PC-9 (cell line): ENCODE measurements at regions not wholly inside any gene's neighbourhood (a gene's known extent, or its start where the extent isn't known, plus 50 kb on each side); places are given as distances from the start of the nearest gene placed in this dataset.

ENCODE experiments used
- BruUV-seq: library from RNA; stranded (reverse); fragments of 400-500 nt; replicated peaks from 2 replicates; lab custom pipeline; 2021; lab: Mats Ljungman, UMichigan
- CTCF ChIA-PET: fragments of 300-600 bp; sonication (Branson Sonifier 250); formaldehyde crosslinking; loops from one replicate; lab custom pipeline; 2022; ENCODE audit warnings: antibody characterized with exemption; lab: Charles Lee
- POLR2A ChIA-PET: fragments of 300-600 bp; sonication (Branson Sonifier 250); formaldehyde crosslinking; loops from one replicate; lab custom pipeline; 2022; ENCODE audit warnings: antibody characterized with exemption; ENCODE audit not compliant: unreplicated experiment; lab: Charles Lee
- DNase-seq, 2 experiments: peaks; one replicate each; pipeline versions ENCODE4 v3.0.0 to v3.0.0-alpha.2; 2015 to 2022; ENCODE audit warnings: mixed read lengths in 1 of 2
- H2AFZ ChIP-seq: fragments of 200-600 bp; sonication (generic); 2 replicates; pipeline ENCODE4 v1.8.1; 2017; ENCODE audit warnings: antibody characterized with exemption
- H3F3A ChIP-seq: fragments of 200-600 bp; sonication (generic); 2 replicates; pipeline ENCODE4 v1.8.1; 2017; ENCODE audit warnings: antibody characterized with exemption, mild to moderate bottlenecking, low read depth; ENCODE audit not compliant: insufficient read depth
- H3K27ac ChIP-seq: fragments of 200-600 bp; sonication (generic); 2 replicates; pipeline ENCODE4 v1.6.1; 2016; ENCODE audit warnings: mixed run types
- H3K27me3 ChIP-seq: fragments of 200-600 bp; sonication (generic); 2 replicates; pipeline ENCODE4 v1.6.1; 2016; ENCODE audit warnings: low read depth, mixed run types; ENCODE audit not compliant: insufficient read depth
- H3K36me3 ChIP-seq: fragments of 200-600 bp; sonication (generic); 2 replicates; pipeline ENCODE4 v1.6.1; 2016; ENCODE audit warnings: low read depth, mixed run types
- H3K4me1 ChIP-seq: fragments of 200-600 bp; sonication (generic); replicated peaks from 2 replicates; pipeline ENCODE4 v1.6.1; 2016; ENCODE audit warnings: mixed run types; ENCODE audit not compliant: insufficient read depth
- H3K4me2 ChIP-seq: fragments of 200-600 bp; sonication (generic); 2 replicates; pipeline ENCODE4 v1.6.1; 2017; ENCODE audit warnings: mixed run types
- H3K4me3 ChIP-seq: fragments of 200-600 bp; sonication (generic); 2 replicates; pipeline ENCODE4 v1.6.1; 2016; ENCODE audit warnings: mixed run types
- H3K79me2 ChIP-seq: fragments of 200-600 bp; sonication (generic); 2 replicates; pipeline ENCODE4 v1.6.1; 2017; ENCODE audit warnings: low read depth, mixed run types
- H3K9me2 ChIP-seq: fragments of 200-600 bp; sonication (generic); 2 replicates; pipeline ENCODE4 v1.8.1; 2017; ENCODE audit warnings: mild to moderate bottlenecking; ENCODE audit not compliant: insufficient read depth
- H3K9me3 ChIP-seq: fragments of 200-600 bp; sonication (generic); 2 replicates; pipeline ENCODE4 v1.8.1; 2016; ENCODE audit warnings: low read depth; ENCODE audit not compliant: insufficient read depth
- H4K20me1 ChIP-seq: fragments of 200-600 bp; sonication (generic); 2 replicates; pipeline ENCODE4 v1.8.1; 2017; ENCODE audit not compliant: insufficient read depth
- EZH2 ChIP-seq: fragments of 200-600 bp; sonication (generic); IDR thresholded peaks from 2 replicates; pipeline ENCODE4 v1.8.0; 2017; ENCODE audit warnings: antibody characterized with exemption, low read depth
- intact Hi-C: fragments of 100-400 bp; cut with micrococcal nuclease; formaldehyde crosslinking; loops from one replicate; pipeline ENCODE4 v1.10.0; 2022; ENCODE audit not compliant: unreplicated experiment
- TF ChIP-seq, protein P1 (sequence below): fragments of 200-600 bp; sonication (generic); conservative IDR thresholded peaks from 2 replicates; pipeline ENCODE4 v1.6.1; 2017; ENCODE audit warnings: mixed run types, antibody characterized with exemption, mild to moderate bottlenecking, moderate library complexity

DNA sequence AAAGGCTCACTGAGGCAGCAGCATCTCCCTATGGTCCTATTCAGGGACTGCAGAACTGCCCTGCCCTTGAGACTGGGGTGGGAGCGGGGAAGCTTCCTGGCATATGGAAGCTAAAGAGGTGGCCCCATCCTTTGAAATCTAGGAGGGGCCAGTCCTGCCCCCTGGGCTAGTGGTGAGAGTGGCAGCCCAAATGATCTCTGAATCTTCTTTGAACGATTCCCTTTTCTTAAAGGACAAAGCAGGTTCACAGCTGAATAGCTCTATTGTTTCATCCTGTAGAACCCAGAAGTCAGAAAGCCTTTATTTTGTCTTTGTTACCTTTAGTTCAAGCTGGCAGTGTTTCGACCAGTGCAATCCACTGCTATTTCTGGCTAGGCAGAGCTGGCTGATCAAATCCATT is 741.9 kb downstream of the IRX1 start:
- intact Hi-C loops: no loop called here
- no peaks in the 10 kb centered on the region for H3K9me3 ChIP-seq
- ChIA-PET CTCF (no interaction called here), POLR2A (no interaction called here)
- H3K36me3 ChIP-seq: no peaks in the 10 kb centered on the region
- 0 out of 2 replicates have a peak, but pooled peaks cover 3% of the 10 kb centered on the region for H3K27me3 ChIP-seq
- no peaks in the 10 kb centered on the region for H3K79me2 ChIP-seq
- H3K4me3 ChIP-seq: no peak overlapping the region
- no peaks in the 10 kb centered on the region for H3F3A ChIP-seq
- no peak overlapping the region for H3K4me2 ChIP-seq
- no peak overlapping the region for H3K27ac ChIP-seq
- H4K20me1 ChIP-seq: no peaks in the 10 kb centered on the region
- BruUV-seq: no TSS peak
- DNase-seq: no peak
- H2AFZ ChIP-seq: no peak overlapping the region
- H3K9me2 ChIP-seq: no peaks in the 10 kb centered on the region
- no peak for TF ChIP-seq EZH2
- TF ChIP-seq, protein P1, sequence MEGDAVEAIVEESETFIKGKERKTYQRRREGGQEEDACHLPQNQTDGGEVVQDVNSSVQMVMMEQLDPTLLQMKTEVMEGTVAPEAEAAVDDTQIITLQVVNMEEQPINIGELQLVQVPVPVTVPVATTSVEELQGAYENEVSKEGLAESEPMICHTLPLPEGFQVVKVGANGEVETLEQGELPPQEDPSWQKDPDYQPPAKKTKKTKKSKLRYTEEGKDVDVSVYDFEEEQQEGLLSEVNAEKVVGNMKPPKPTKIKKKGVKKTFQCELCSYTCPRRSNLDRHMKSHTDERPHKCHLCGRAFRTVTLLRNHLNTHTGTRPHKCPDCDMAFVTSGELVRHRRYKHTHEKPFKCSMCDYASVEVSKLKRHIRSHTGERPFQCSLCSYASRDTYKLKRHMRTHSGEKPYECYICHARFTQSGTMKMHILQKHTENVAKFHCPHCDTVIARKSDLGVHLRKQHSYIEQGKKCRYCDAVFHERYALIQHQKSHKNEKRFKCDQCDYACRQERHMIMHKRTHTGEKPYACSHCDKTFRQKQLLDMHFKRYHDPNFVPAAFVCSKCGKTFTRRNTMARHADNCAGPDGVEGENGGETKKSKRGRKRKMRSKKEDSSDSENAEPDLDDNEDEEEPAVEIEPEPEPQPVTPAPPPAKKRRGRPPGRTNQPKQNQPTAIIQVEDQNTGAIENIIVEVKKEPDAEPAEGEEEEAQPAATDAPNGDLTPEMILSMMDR: no peak
- H3K4me1 ChIP-seq: no peaks in the 10 kb centered on the region

DNA sequence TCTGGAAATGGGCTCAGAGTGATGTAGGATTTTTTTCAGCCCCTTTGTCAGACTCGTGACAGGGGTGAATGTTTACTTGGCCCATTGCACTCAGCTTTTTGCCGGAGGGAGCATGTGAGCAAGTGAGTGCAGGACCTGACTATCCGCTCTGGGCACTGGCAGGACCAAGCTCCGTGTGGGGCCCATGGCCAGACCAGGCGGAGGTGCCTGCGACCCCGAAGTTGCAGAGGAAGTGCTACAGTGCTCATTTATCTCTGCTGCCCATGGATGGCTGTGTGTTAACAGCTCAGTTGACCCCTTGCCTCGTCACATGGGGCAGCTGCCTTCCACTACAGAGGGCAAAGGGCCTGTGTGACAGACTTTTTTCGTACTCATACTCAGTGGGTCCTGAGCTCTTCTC is 744.3 kb downstream of the IRX1 start:
- no peaks in the 10 kb centered on the region for H3K9me2 ChIP-seq
- no peak for DNase-seq
- 0 out of 2 replicates have a peak, but pooled peaks cover 3% of the 10 kb centered on the region for H3K27me3 ChIP-seq
- H3K4me2 ChIP-seq: no peak overlapping the region
- no peaks in the 10 kb centered on the region for H4K20me1 ChIP-seq
- H3K9me3 ChIP-seq: no peaks in the 10 kb centered on the region
- H3K36me3 ChIP-seq: no peaks in the 10 kb centered on the region
- H3K4me1 ChIP-seq: no peaks in the 10 kb centered on the region
- H3F3A ChIP-seq: no peaks in the 10 kb centered on the region
- H3K79me2 ChIP-seq: no peaks in the 10 kb centered on the region
- ChIA-PET CTCF (no interaction called here), POLR2A (no interaction called here)
- intact Hi-C loops: no loop called here
- BruUV-seq: no TSS peak
- H2AFZ ChIP-seq: no peak overlapping the region
- no peak overlapping the region for H3K4me3 ChIP-seq
- TF ChIP-seq, protein P1: no peak
- TF ChIP-seq EZH2: no peak
- no peak overlapping the region for H3K27ac ChIP-seq

DNA sequence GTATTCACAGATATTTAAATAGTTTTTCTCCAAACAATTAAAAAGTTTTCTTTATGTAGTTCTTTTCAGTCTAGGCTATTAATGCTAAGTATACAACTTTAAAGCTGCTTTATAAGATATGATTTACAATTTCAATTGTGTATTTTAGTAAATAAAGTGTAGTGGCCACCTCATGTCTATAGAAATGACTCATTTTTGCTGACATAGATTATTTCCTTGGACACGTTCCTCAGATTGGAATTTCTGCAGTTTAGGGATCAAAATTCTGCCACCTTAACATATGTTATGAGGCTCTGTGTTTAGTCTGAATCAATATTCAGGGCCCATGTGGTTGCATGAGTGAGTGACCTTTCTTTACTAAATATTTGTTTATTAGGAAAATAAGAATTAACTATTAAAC is 750.2 kb downstream of the IRX1 start:
- Histone ChIP-seq H3K27ac (no peak overlapping the region), H3K4me3 (no peak overlapping the region), H3K36me3 (no peaks in the 10 kb centered on the region), H3K27me3 (peaks cover 7% of the 10 kb centered on the region; the same call in 1 of the 2 replicates), H3K9me3 (no peaks in the 10 kb centered on the region), H3K9me2 (no peaks in the 10 kb centered on the region), H3K4me1 (no peaks in the 10 kb centered on the region), H3F3A (no peaks in the 10 kb centered on the region), H2AFZ (no peak overlapping the region), H3K4me2 (no peak overlapping the region), H4K20me1 (no peaks in the 10 kb centered on the region), H3K79me2 (no peaks in the 10 kb centered on the region)
- POLR2A ChIA-PET: no interaction called here
- BruUV-seq: no TSS peak
- DNase-seq: no peak
- TF ChIP-seq EZH2: no peak
- TF ChIP-seq, protein P1: no peak
- CTCF ChIA-PET: no interaction called here
- intact Hi-C loops: no loop called here
